ENCODE measurements at regions not wholly inside any gene's neighbourhood (a gene's known extent, or its start where the extent isn't known, plus 50 kb on each side); places are given as distances from the start of the nearest gene placed in this dataset.
A peak's percentile ranks its signal among the peaks of the same experiment; 100 is the strongest.

- POLR2A ChIA-PET, result no interaction called here
- TF ChIP-seq, protein P1, sequence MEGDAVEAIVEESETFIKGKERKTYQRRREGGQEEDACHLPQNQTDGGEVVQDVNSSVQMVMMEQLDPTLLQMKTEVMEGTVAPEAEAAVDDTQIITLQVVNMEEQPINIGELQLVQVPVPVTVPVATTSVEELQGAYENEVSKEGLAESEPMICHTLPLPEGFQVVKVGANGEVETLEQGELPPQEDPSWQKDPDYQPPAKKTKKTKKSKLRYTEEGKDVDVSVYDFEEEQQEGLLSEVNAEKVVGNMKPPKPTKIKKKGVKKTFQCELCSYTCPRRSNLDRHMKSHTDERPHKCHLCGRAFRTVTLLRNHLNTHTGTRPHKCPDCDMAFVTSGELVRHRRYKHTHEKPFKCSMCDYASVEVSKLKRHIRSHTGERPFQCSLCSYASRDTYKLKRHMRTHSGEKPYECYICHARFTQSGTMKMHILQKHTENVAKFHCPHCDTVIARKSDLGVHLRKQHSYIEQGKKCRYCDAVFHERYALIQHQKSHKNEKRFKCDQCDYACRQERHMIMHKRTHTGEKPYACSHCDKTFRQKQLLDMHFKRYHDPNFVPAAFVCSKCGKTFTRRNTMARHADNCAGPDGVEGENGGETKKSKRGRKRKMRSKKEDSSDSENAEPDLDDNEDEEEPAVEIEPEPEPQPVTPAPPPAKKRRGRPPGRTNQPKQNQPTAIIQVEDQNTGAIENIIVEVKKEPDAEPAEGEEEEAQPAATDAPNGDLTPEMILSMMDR (IDR thresholded peaks at IDR 0.05; ENCODE audit: insufficient read depth, low read length, missing control alignments), result no peak
- no peak for DNase-seq (ENCODE audit: low read depth, low spot score)
- no peak overlapping the region for H3K4me3 ChIP-seq (ENCODE audit: low read depth, low read length)
- CTCF ChIA-PET, result interaction anchor here (1.7 kb wide), 1 partner anchor 10 kb away, joined by 5 read pairs; no protein-coding TSS in a partner anchor
Measured at GRCh38 chr7:81180573-81180972, 261.7 kb upstream of the SEMA3C start.

DNA sequence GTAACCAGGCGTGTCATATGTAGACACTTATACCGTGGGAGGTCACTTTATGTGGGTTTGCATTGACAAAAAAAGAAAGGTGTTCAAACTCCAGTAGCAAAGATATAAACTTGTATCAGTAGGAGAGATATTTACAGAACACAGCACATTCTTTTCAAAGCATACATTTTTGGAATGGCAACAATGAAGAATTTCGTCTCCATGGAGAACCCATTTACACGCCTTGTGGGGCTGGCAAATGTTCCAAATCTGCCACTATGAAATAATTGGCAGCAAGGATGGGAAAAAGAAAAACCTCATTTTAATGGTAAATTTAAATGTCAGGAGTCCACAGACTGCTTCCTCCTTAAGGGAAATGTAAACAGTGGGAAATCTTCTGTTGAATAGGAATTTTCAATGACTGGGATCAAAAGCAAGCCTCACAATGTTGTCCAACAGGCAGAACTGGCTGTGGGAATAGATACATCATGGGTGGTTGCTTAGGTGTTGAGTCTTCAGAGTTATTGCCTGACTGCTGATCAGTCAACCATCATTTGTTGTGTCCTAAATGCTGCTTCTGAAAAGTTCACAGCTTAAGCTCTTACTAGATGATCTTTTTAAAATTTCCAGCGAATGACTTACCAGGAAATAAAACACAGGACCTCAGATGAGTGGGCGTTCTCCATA lies 256.6 kb upstream of the SEMA3C start:
- H3K4me3 ChIP-seq (ENCODE audit: low read depth, low read length), result no peak overlapping the region
- TF ChIP-seq, protein P1 (IDR thresholded peaks at IDR 0.05; ENCODE audit: insufficient read depth, low read length, missing control alignments), result no peak
- ChIA-PET CTCF (no interaction called here), POLR2A (no interaction called here)
- no peak for DNase-seq (ENCODE audit: low read depth, low spot score)

- H3K4me3 ChIP-seq (ENCODE audit: low read depth, low read length), result no peak overlapping the region
- TF ChIP-seq, protein P1 (IDR thresholded peaks at IDR 0.05; ENCODE audit: insufficient read depth, low read length, missing control alignments), result no peak
- POLR2A ChIA-PET, result no interaction called here
- DNase-seq (ENCODE audit: low read depth, low spot score), result peak; percentile 4
- CTCF ChIA-PET, result no interaction called here
Measured at GRCh38 chr7:81173766-81174281, 255.0 kb upstream of the SEMA3C start.

DNA sequence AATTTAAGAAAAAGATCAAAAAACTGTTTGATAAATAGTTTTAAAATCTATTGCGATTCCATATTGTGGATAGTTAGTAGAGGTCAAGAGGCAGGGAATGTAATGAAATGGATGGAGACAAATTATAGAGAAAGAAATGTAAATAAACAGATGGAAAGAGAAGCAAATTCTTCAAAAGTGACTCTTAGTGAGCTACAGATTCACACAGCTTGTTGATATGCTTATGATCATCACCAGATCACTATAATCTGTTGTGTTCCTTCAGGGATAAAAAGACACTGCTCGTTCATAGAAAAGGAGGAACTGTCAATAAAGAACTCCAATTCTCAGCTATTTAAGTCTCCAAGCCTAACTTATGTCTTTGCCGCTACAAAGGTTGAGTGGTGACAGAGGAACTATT lies 251.4 kb upstream of the SEMA3C start:
- ChIA-PET CTCF (no interaction called here), POLR2A (no interaction called here)
- TF ChIP-seq, protein P1 (IDR thresholded peaks at IDR 0.05; ENCODE audit: insufficient read depth, low read length, missing control alignments), result no peak
- no peak for DNase-seq (ENCODE audit: low read depth, low spot score)
- no peak overlapping the region for H3K4me3 ChIP-seq (ENCODE audit: low read depth, low read length)

- H3K4me3 ChIP-seq (ENCODE audit: low read depth, low read length), result no peak overlapping the region
- no peak for DNase-seq (ENCODE audit: low read depth, low spot score)
- ChIA-PET CTCF (no interaction called here), POLR2A (no interaction called here)
- TF ChIP-seq, protein P1 (IDR thresholded peaks at IDR 0.05; ENCODE audit: insufficient read depth, low read length, missing control alignments), result no peak
Measured at GRCh38 chr7:81167934-81168333, 249.1 kb upstream of the SEMA3C start.

DNA sequence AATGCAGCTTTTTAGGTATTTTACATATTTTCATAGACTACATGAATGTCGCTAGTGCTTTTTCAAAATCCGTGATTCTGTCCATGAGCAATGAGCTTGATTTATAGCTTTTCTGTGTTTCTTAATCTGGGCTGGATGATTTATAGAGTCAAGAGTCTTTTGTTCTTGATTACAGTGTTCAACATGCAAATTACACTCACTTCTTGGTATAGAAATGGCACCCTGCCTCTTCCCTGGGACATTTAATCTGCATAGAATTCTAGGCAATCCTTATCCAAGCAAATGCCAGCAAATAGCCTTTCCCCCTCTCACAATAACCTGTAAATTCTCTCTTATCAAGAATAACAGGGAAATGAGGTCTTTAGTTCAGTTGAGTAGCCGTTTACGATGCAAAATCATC lies 246.2 kb upstream of the SEMA3C start:
- POLR2A ChIA-PET, result interaction anchor here (0.9 kb wide), 1 partner anchor 10 kb away, joined by 3 read pairs; no protein-coding TSS in a partner anchor
- TF ChIP-seq, protein P1 (IDR thresholded peaks at IDR 0.05; ENCODE audit: insufficient read depth, low read length, missing control alignments), result no peak
- no peak for DNase-seq (ENCODE audit: low read depth, low spot score)
- no peak overlapping the region for H3K4me3 ChIP-seq (ENCODE audit: low read depth, low read length)
- CTCF ChIA-PET, result interaction anchor here (1.2 kb wide), 1 partner anchor 14 kb away, joined by 5 read pairs; no protein-coding TSS in a partner anchor

All from AG04449 (cell line).